WERI-Rb-1 (cell line): ENCODE measurements at regions not wholly inside any gene's neighbourhood (a gene's known extent, or its start where the extent isn't known, plus 50 kb on each side); places are given as distances from the start of the nearest gene placed in this dataset.

Experiments
- DNase-seq: peaks from one replicate; pipeline ENCODE4 v3.0.0-alpha.2; 2020
- H3K27ac ChIP-seq: fragments of 250-450 bp; sonication (Bioruptor Pico); 2 replicates; pipeline ENCODE4 v1.5.1; 2020; ENCODE audit warnings: mild to moderate bottlenecking, moderate library complexity
- H3K27me3 ChIP-seq: fragments of 250-450 bp; sonication (Bioruptor Pico); 2 replicates; pipeline ENCODE4 v1.5.1; 2021; ENCODE audit warnings: mild to moderate bottlenecking, low read depth, moderate library complexity; ENCODE audit not compliant: insufficient read depth, severe bottlenecking
- H3K36me3 ChIP-seq: fragments of 250-450 bp; sonication (Bioruptor Pico); 2 replicates; pipeline ENCODE4 v1.5.1; 2020; ENCODE audit warnings: mild to moderate bottlenecking, moderate library complexity
- H3K4me3 ChIP-seq: 2 replicates; pipeline ENCODE4 v1.5.1; 2011; ENCODE audit warnings: low read depth, mild to moderate bottlenecking, control low read depth, low read length
- H3K9me3 ChIP-seq: fragments of 250-450 bp; sonication (Bioruptor Pico); 2 replicates; pipeline ENCODE4 v1.5.1; 2021; ENCODE audit warnings: mild to moderate bottlenecking, moderate library complexity; ENCODE audit not compliant: severe bottlenecking
- CTCF ChIP-seq: IDR thresholded peaks from 2 replicates; pipeline ENCODE4 v1.5.1; 2011; ENCODE audit warnings: low read depth, mild to moderate bottlenecking, control low read depth, inconsistent platforms, low read length

- no peak for TF ChIP-seq CTCF
- H3K27ac ChIP-seq, result no peak overlapping the region
- H3K27me3 ChIP-seq, result no peaks in the 10 kb centered on the region
- H3K4me3 ChIP-seq, result no peak overlapping the region
- no peaks in the 10 kb centered on the region for H3K36me3 ChIP-seq
- no peak for DNase-seq
- H3K9me3 ChIP-seq, result peaks cover 2% of the 10 kb centered on the region
Observed at GRCh38 chr4:100778431-100778830, 260.6 kb upstream of the EMCN start.

GRCh38 chr4:100762738-100763137 is 244.9 kb upstream of the EMCN start:
- no peaks in the 10 kb centered on the region for H3K36me3 ChIP-seq
- TF ChIP-seq CTCF, result no peak
- DNase-seq, result no peak
- no peak overlapping the region for H3K4me3 ChIP-seq
- peaks cover 5% of the 10 kb centered on the region for H3K9me3 ChIP-seq
- no peak overlapping the region for H3K27ac ChIP-seq
- H3K27me3 ChIP-seq, result no peaks in the 10 kb centered on the region

- H3K4me3 ChIP-seq, result no peak overlapping the region
- no peaks in the 10 kb centered on the region for H3K27me3 ChIP-seq
- H3K9me3 ChIP-seq, result peaks cover 3% of the 10 kb centered on the region
- no peak overlapping the region for H3K27ac ChIP-seq
- DNase-seq, result no peak
- TF ChIP-seq CTCF, result no peak
- no peaks in the 10 kb centered on the region for H3K36me3 ChIP-seq
Observed at GRCh38 chr4:100754751-100755150, 236.9 kb upstream of the EMCN start.

- DNase-seq, result no peak
- TF ChIP-seq CTCF, result no peak
- no peak overlapping the region for H3K27ac ChIP-seq
- no peaks in the 10 kb centered on the region for H3K9me3 ChIP-seq
- no peaks in the 10 kb centered on the region for H3K27me3 ChIP-seq
- H3K4me3 ChIP-seq, result no peak overlapping the region
- no peaks in the 10 kb centered on the region for H3K36me3 ChIP-seq
Observed at GRCh38 chr4:100746141-100746739, 228.4 kb upstream of the EMCN start.

GRCh38 chr4:100742045-100742444 is 224.2 kb upstream of the EMCN start:
- DNase-seq, result no peak

More at GRCh38 chr4:100742045-100742444, 224.2 kb upstream of the EMCN start:
- H3K27ac ChIP-seq, result no peak overlapping the region
- H3K36me3 ChIP-seq, result no peaks in the 10 kb centered on the region
- no peak; the same call in 1 of the 2 replicates for TF ChIP-seq CTCF
- H3K27me3 ChIP-seq, result no peaks in the 10 kb centered on the region
- H3K4me3 ChIP-seq, result no peak overlapping the region
- H3K9me3 ChIP-seq, result no peaks in the 10 kb centered on the region
